ENCODE measurements at regions not wholly inside any gene's neighbourhood (a gene's known extent, or its start where the extent isn't known, plus 50 kb on each side); places are given as distances from the start of the nearest gene placed in this dataset.
"Not testable (repeated sequence)": the region's sequence is repeated elsewhere in the genome, so short reads cannot be mapped to it uniquely, and the experiment has no call there.

- DNase-seq (ENCODE audit: extremely low read depth in 1 of 2, low read depth in 1 of 2), result no peak
These were observed 97.4 kb upstream of the CCDC80 start for GRCh38 chr3:112738366-112738765.

GRCh38 chr3:112736805-112737566 is 96.0 kb upstream of the CCDC80 start:
- no peak for DNase-seq (ENCODE audit: extremely low read depth in 1 of 2, low read depth in 1 of 2)

- no peak for DNase-seq (ENCODE audit: extremely low read depth in 1 of 2, low read depth in 1 of 2)
These were observed 95.4 kb upstream of the CCDC80 start for GRCh38 chr3:112736386-112736785.

- DNase-seq (ENCODE audit: extremely low read depth in 1 of 2, low read depth in 1 of 2), result no peak
These were observed 95.0 kb upstream of the CCDC80 start for GRCh38 chr3:112735926-112736325.

GRCh38 chr3:112734736-112735350 is 93.9 kb upstream of the CCDC80 start:
- peak; percentile 26 to 39 for DNase-seq (ENCODE audit: extremely low read depth in 1 of 2, low read depth in 1 of 2)

- no peak for DNase-seq (ENCODE audit: extremely low read depth in 1 of 2, low read depth in 1 of 2)
These were observed 93.2 kb upstream of the CCDC80 start for GRCh38 chr3:112734171-112734570.

- DNase-seq (ENCODE audit: extremely low read depth in 1 of 2, low read depth in 1 of 2), result no peak
These were observed 89.3 kb upstream of the CCDC80 start for GRCh38 chr3:112730210-112730609.

- no peak for DNase-seq (ENCODE audit: extremely low read depth in 1 of 2, low read depth in 1 of 2)
These were observed 80.3 kb upstream of the CCDC80 start for GRCh38 chr3:112721231-112721630.

GRCh38 chr3:112718967-112719366 is 78.0 kb upstream of the CCDC80 start:
- DNase-seq (ENCODE audit: extremely low read depth in 1 of 2, low read depth in 1 of 2), result no peak

GRCh38 chr3:112718516-112718915 is 77.6 kb upstream of the CCDC80 start:
- DNase-seq (ENCODE audit: extremely low read depth in 1 of 2, low read depth in 1 of 2), result no peak

GRCh38 chr3:112709911-112710310 is 69.0 kb upstream of the CCDC80 start:
- no peak for DNase-seq (ENCODE audit: extremely low read depth in 1 of 2, low read depth in 1 of 2)

- DNase-seq (ENCODE audit: extremely low read depth in 1 of 2, low read depth in 1 of 2), result no peak
These were observed 58.6 kb upstream of the CCDC80 start for GRCh38 chr3:112699436-112699978.

- not testable (repeated sequence) for DNase-seq (ENCODE audit: extremely low read depth in 1 of 2, low read depth in 1 of 2)
These were observed 57.5 kb upstream of the CCDC80 start for GRCh38 chr3:112698442-112698841.

- DNase-seq (ENCODE audit: extremely low read depth in 1 of 2, low read depth in 1 of 2), result not testable (repeated sequence)
These were observed 55.3 kb upstream of the CCDC80 start for GRCh38 chr3:112696244-112696643.

- not testable (repeated sequence) for DNase-seq (ENCODE audit: extremely low read depth in 1 of 2, low read depth in 1 of 2)
These were observed 54.6 kb upstream of the CCDC80 start for GRCh38 chr3:112695377-112696108.

GRCh38 chr3:112694906-112695305 is 54.0 kb upstream of the CCDC80 start:
- not testable (repeated sequence) for DNase-seq (ENCODE audit: extremely low read depth in 1 of 2, low read depth in 1 of 2)

- DNase-seq (ENCODE audit: extremely low read depth in 1 of 2, low read depth in 1 of 2), result no peak
These were observed 52.2 kb upstream of the CCDC80 start for GRCh38 chr3:112693186-112693585.
